Thoracic aorta (tissue), 2 donors: ENCODE measurements at regions not wholly inside any gene's neighbourhood (a gene's known extent, or its start where the extent isn't known, plus 50 kb on each side); places are given as distances from the start of the nearest gene placed in this dataset.

ENCODE experiments used
- ATAC-seq: fragments of 150-250 bp; one replicate; pipeline ENCODE4 v1.8.0; 2017; ENCODE audit warnings: low read depth; ENCODE audit not compliant: insufficient number of reproducible peaks, low FRiP score
- DNase-seq: peaks from one replicate; pipeline ENCODE4 v3.0.0-alpha.2; 2020; ENCODE audit warnings: low spot score
- H3K27ac ChIP-seq, 2 donors: fragments of 200-600 bp; sonication (generic); 1 replicate in 1 of 2; 2 replicates in 1 of 2; pipeline ENCODE4 v1.5.1; 2016; ENCODE audit warnings: mild to moderate bottlenecking in 2 of 2, moderate library complexity in 2 of 2
- H3K27me3 ChIP-seq: fragments of 200-600 bp; sonication (generic); replicated peaks from 2 replicates; pipeline ENCODE4 v1.6.0; 2016; ENCODE audit warnings: mild to moderate bottlenecking; ENCODE audit not compliant: insufficient read depth
- H3K36me3 ChIP-seq: fragments of 200-600 bp; sonication (generic); one replicate; pipeline ENCODE4 v1.5.1; 2016
- H3K4me1 ChIP-seq, 2 donors: fragments of 200-600 bp; sonication (generic); 1 replicate in 1 of 2; 2 replicates in 1 of 2; pipeline versions ENCODE4 v1.5.1 to v1.6.0; 2016; ENCODE audit warnings: low read depth in 2 of 2, mild to moderate bottlenecking in 1 of 2; ENCODE audit not compliant: control insufficient read depth in 1 of 2
- H3K4me3 ChIP-seq: fragments of 200-600 bp; sonication (generic); 2 replicates; pipeline ENCODE4 v1.5.1; 2016; ENCODE audit warnings: mild to moderate bottlenecking
- H3K9me3 ChIP-seq: fragments of 200-600 bp; sonication (generic); 2 replicates; pipeline ENCODE4 v1.5.1; 2016
- TF ChIP-seq, protein P1 (sequence below): fragments of 200-600 bp; sonication (generic); IDR thresholded peaks from one replicate; pipeline ENCODE4 v1.5.1; 2019; ENCODE audit warnings: antibody characterized with exemption

- Histone ChIP-seq H3K9me3 (no peaks in the 10 kb centered on the region), H3K4me1 (no peaks in the 10 kb centered on the region), H3K4me3 (no peak overlapping the region), H3K36me3 (no peaks in the 10 kb centered on the region), H3K27me3 (no peaks in the 10 kb centered on the region), H3K27ac (no peak overlapping the region)
- ATAC-seq (no peak), DNase-seq (no peak)
- TF ChIP-seq, protein P1, sequence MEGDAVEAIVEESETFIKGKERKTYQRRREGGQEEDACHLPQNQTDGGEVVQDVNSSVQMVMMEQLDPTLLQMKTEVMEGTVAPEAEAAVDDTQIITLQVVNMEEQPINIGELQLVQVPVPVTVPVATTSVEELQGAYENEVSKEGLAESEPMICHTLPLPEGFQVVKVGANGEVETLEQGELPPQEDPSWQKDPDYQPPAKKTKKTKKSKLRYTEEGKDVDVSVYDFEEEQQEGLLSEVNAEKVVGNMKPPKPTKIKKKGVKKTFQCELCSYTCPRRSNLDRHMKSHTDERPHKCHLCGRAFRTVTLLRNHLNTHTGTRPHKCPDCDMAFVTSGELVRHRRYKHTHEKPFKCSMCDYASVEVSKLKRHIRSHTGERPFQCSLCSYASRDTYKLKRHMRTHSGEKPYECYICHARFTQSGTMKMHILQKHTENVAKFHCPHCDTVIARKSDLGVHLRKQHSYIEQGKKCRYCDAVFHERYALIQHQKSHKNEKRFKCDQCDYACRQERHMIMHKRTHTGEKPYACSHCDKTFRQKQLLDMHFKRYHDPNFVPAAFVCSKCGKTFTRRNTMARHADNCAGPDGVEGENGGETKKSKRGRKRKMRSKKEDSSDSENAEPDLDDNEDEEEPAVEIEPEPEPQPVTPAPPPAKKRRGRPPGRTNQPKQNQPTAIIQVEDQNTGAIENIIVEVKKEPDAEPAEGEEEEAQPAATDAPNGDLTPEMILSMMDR: no peak
Observed at GRCh38 chr18:57273194-57273593, 79.2 kb upstream of the ST8SIA3 start.

- TF ChIP-seq, protein P1: no peak
- no peak for ATAC-seq
- H3K36me3 ChIP-seq: no peaks in the 10 kb centered on the region
Observed at GRCh38 chr18:57275111-57275510, 77.2 kb upstream of the ST8SIA3 start.

GRCh38 chr18:57276829-57277228 is 75.5 kb upstream of the ST8SIA3 start:
- no peaks in the 10 kb centered on the region for H3K36me3 ChIP-seq
- H3K27me3 ChIP-seq: no peaks in the 10 kb centered on the region
- no peak overlapping the region for H3K4me3 ChIP-seq
- TF ChIP-seq, protein P1: no peak
- H3K9me3 ChIP-seq: no peaks in the 10 kb centered on the region
- H3K27ac ChIP-seq: no peak overlapping the region
- H3K4me1 ChIP-seq: no peaks in the 10 kb centered on the region
- ATAC-seq (no peak), DNase-seq (no peak)

More at GRCh38 chr18:57275111-57275510, 77.2 kb upstream of the ST8SIA3 start:
- Histone ChIP-seq H3K4me3 (no peak overlapping the region), H3K4me1 (no peaks in the 10 kb centered on the region), H3K27ac (no peak overlapping the region), H3K9me3 (no peaks in the 10 kb centered on the region), H3K27me3 (no peaks in the 10 kb centered on the region)
- DNase-seq: no peak

DNA sequence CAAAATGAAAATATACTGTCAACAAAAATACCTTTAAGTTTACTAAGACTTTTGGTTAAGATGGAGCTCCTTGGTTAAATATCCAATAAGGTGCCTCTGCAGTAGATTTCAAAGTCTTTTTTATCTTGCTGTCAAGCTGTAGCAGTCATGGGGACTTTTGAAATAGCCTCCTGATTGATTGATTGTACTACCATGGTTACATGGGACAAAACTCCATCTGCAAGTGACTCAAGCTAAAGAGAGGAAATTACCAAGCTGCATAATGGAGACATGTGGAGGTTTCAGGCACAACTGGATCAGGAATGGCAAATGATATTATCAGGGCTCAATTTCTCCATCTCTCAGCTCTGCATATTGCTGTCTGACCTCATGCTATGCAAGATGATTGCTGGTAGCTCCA is 73.4 kb upstream of the ST8SIA3 start:
- no peak overlapping the region for H3K27ac ChIP-seq
- ATAC-seq (no peak), DNase-seq (no peak)
- H3K9me3 ChIP-seq: no peaks in the 10 kb centered on the region
- H3K4me3 ChIP-seq: no peak overlapping the region
- no peaks in the 10 kb centered on the region for H3K27me3 ChIP-seq
- TF ChIP-seq, protein P1: no peak
- no peaks in the 10 kb centered on the region for H3K36me3 ChIP-seq
- no peaks in the 10 kb centered on the region for H3K4me1 ChIP-seq

DNA sequence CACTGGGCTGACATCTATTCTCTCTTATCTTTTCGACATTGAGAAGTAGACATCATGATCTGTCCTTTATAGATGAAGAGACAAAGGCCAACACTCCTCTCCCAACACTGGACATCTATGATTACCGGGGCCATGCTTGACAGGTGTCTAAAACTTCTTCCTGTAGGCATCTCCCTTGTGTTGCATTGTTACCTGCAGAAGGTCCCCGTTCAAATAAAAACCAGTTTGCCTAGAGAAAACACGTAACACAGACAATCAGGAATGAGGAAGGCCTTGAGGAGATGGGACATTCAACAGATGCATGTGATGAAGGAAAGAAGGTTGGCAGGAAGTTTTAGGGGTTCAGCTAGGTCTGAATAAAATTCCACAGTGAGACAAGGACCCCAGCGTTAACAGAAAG is 70.8 kb upstream of the ST8SIA3 start:
- H3K27me3 ChIP-seq: no peaks in the 10 kb centered on the region
- no peaks in the 10 kb centered on the region for H3K9me3 ChIP-seq
- ATAC-seq (no peak), DNase-seq (no peak)
- TF ChIP-seq, protein P1: no peak
- no peak overlapping the region for H3K27ac ChIP-seq
- no peaks in the 10 kb centered on the region for H3K36me3 ChIP-seq
- no peak overlapping the region for H3K4me3 ChIP-seq
- H3K4me1 ChIP-seq: no peaks in the 10 kb centered on the region
